Neural cell (in vitro differentiated cells): ENCODE measurements at regions not wholly inside any gene's neighbourhood (a gene's known extent, or its start where the extent isn't known, plus 50 kb on each side); places are given as distances from the start of the nearest gene placed in this dataset.
A peak's percentile ranks its signal among the peaks of the same experiment; 100 is the strongest.

Source experiments
- EP300 ChIP-seq: fragments of 450-650 bp; conservative IDR thresholded peaks from 2 replicates; pipeline ENCODE4 v1.6.1; 2014; ENCODE audit warnings: antibody characterized with exemption, mild to moderate bottlenecking, moderate library complexity; ENCODE audit not compliant: poor library complexity, severe bottlenecking
- EZH2 ChIP-seq: fragments of 200-600, 300-800 bp; shearing (Covaris generic), sonication (generic); IDR thresholded peaks from 2 replicates; pipeline ENCODE4 v1.6.1; 2014; ENCODE audit warnings: antibody characterized with exemption, low read length, borderline replicate concordance, mild to moderate bottlenecking; ENCODE audit not compliant: insufficient read depth, poor library complexity, severe bottlenecking
- POLR2AphosphoS5 ChIP-seq: IDR thresholded peaks from 2 replicates; pipeline ENCODE4 v1.6.1; 2012
- TF ChIP-seq, protein P1 (sequence below): fragments of 450-650 bp; IDR thresholded peaks from 2 replicates; pipeline ENCODE4 v1.5.1; 2014; ENCODE audit warnings: antibody characterized with exemption, mild to moderate bottlenecking, moderate library complexity; ENCODE audit not compliant: poor library complexity, severe bottlenecking
- TF ChIP-seq, protein P2 (sequence below): IDR thresholded peaks from 2 replicates; pipeline ENCODE4 v1.6.1; 2012; ENCODE audit warnings: borderline replicate concordance

DNA sequence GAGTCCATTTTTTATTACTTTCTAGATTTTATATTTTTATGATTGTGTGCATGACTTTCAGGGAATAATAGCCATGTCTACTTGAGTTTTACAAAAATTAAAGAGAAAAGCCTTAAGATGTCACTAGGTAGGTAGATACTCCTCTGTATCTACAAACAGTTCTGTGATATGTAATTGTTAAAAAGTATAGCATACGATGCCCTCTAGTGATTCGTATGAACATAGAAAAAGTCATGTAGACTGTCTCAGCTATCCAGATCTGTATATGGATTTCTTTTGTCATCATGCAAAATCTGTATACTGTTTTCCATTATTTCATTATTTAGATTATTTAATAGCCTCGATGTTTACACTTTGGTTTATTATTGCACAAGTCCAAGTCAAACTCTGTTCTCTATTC is 856.6 kb downstream of the CENPC start:
- TF ChIP-seq, protein P1, sequence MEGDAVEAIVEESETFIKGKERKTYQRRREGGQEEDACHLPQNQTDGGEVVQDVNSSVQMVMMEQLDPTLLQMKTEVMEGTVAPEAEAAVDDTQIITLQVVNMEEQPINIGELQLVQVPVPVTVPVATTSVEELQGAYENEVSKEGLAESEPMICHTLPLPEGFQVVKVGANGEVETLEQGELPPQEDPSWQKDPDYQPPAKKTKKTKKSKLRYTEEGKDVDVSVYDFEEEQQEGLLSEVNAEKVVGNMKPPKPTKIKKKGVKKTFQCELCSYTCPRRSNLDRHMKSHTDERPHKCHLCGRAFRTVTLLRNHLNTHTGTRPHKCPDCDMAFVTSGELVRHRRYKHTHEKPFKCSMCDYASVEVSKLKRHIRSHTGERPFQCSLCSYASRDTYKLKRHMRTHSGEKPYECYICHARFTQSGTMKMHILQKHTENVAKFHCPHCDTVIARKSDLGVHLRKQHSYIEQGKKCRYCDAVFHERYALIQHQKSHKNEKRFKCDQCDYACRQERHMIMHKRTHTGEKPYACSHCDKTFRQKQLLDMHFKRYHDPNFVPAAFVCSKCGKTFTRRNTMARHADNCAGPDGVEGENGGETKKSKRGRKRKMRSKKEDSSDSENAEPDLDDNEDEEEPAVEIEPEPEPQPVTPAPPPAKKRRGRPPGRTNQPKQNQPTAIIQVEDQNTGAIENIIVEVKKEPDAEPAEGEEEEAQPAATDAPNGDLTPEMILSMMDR: peak; percentile 72
- TF ChIP-seq, protein P2, sequence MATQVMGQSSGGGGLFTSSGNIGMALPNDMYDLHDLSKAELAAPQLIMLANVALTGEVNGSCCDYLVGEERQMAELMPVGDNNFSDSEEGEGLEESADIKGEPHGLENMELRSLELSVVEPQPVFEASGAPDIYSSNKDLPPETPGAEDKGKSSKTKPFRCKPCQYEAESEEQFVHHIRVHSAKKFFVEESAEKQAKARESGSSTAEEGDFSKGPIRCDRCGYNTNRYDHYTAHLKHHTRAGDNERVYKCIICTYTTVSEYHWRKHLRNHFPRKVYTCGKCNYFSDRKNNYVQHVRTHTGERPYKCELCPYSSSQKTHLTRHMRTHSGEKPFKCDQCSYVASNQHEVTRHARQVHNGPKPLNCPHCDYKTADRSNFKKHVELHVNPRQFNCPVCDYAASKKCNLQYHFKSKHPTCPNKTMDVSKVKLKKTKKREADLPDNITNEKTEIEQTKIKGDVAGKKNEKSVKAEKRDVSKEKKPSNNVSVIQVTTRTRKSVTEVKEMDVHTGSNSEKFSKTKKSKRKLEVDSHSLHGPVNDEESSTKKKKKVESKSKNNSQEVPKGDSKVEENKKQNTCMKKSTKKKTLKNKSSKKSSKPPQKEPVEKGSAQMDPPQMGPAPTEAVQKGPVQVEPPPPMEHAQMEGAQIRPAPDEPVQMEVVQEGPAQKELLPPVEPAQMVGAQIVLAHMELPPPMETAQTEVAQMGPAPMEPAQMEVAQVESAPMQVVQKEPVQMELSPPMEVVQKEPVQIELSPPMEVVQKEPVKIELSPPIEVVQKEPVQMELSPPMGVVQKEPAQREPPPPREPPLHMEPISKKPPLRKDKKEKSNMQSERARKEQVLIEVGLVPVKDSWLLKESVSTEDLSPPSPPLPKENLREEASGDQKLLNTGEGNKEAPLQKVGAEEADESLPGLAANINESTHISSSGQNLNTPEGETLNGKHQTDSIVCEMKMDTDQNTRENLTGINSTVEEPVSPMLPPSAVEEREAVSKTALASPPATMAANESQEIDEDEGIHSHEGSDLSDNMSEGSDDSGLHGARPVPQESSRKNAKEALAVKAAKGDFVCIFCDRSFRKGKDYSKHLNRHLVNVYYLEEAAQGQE: no peak
- TF ChIP-seq EZH2: no peak
- no peak for TF ChIP-seq POLR2AphosphoS5
- no peak for TF ChIP-seq EP300
